AG04450 (cell line): ENCODE measurements at regions not wholly inside any gene's neighbourhood (a gene's known extent, or its start where the extent isn't known, plus 50 kb on each side); places are given as distances from the start of the nearest gene placed in this dataset.

Source experiments
- CTCF ChIA-PET: fragments of 300-600, 350-600 bp; formaldehyde crosslinking; extraction: SDS; loops from one replicate; lab custom pipeline; 2022; ENCODE audit warnings: antibody characterized with exemption, inconsistent platforms; lab: Charles Lee
- POLR2A ChIA-PET: fragments of 350-600 bp; formaldehyde crosslinking; extraction: SDS; loops from one replicate; lab custom pipeline; 2021; ENCODE audit warnings: antibody characterized with exemption, inconsistent platforms; lab: Yijun Ruan, JAX
- DNase-seq: peaks from one replicate; pipeline ENCODE4 v3.0.0-alpha.2; 2011; ENCODE audit warnings: low read depth, low spot score
- H3K27ac ChIP-seq: one replicate; pipeline ENCODE4 v1.5.1; 2012; ENCODE audit warnings: low read depth, low read length, control low read depth
- H3K27me3 ChIP-seq: one replicate; pipeline ENCODE4 v1.6.0; 2012; ENCODE audit warnings: low read length; ENCODE audit not compliant: control insufficient read depth, insufficient read depth
- H3K4me3 ChIP-seq: 2 replicates; pipeline ENCODE4 v1.5.1; 2011; ENCODE audit warnings: mild to moderate bottlenecking, low read depth, low read length, control low read depth
- H3K9me3 ChIP-seq: 2 replicates; pipeline ENCODE4 v1.5.1; 2012; ENCODE audit warnings: low read length; ENCODE audit not compliant: control insufficient read depth, insufficient read depth
- TF ChIP-seq, protein P1 (sequence below): IDR thresholded peaks from 2 replicates; pipeline ENCODE4 v1.5.1; 2011; ENCODE audit warnings: low read depth, low read length, control low read depth, inconsistent platforms

DNA sequence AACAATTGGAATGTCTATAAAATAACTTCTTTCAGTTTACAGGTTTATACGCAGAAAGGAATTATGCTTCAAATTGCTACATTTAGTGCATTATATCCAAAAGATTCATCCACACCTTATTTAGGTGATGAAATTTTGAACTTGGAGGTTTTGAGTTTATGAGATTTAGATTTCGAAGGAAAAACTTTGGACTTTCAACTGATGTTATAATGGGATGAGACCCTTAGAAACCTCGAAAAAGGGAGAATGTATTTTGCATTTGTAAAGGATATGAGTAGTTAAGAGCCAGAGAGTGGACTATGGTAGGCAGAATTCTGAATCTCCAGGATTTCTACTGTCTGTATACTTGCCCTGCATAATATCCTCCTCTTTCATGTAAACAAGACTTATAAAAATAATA lies 851.6 kb upstream of the MGAT4C start:
- Histone ChIP-seq H3K27ac (no peak overlapping the region), H3K9me3 (no peaks in the 10 kb centered on the region), H3K4me3 (no peak overlapping the region), H3K27me3 (no peaks in the 10 kb centered on the region)
- ChIA-PET CTCF (no interaction called here), POLR2A (no interaction called here)
- TF ChIP-seq, protein P1, sequence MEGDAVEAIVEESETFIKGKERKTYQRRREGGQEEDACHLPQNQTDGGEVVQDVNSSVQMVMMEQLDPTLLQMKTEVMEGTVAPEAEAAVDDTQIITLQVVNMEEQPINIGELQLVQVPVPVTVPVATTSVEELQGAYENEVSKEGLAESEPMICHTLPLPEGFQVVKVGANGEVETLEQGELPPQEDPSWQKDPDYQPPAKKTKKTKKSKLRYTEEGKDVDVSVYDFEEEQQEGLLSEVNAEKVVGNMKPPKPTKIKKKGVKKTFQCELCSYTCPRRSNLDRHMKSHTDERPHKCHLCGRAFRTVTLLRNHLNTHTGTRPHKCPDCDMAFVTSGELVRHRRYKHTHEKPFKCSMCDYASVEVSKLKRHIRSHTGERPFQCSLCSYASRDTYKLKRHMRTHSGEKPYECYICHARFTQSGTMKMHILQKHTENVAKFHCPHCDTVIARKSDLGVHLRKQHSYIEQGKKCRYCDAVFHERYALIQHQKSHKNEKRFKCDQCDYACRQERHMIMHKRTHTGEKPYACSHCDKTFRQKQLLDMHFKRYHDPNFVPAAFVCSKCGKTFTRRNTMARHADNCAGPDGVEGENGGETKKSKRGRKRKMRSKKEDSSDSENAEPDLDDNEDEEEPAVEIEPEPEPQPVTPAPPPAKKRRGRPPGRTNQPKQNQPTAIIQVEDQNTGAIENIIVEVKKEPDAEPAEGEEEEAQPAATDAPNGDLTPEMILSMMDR = no peak
- DNase-seq = no peak

DNA sequence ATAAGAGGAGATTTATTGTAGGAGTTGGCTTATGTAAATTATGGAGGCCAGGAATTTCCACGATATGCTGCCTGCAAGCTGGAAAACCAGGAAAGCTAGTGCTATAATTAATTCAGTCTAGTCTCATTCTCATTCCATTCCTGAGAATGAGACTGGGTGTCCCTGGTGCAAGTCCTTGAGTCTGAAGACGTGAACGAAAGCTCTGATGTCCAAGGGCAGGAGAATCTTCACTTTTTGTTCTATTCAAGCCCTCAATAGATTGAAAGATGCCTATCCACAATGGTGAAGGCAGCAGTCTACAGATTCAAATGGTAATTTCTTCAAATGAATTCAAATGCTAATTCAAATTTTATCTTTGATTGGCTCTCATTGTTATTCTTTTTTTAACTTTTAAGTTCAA lies 851.1 kb upstream of the MGAT4C start:
- no peaks in the 10 kb centered on the region for H3K27me3 ChIP-seq
- ChIA-PET POLR2A (no interaction called here), CTCF (no interaction called here)
- TF ChIP-seq, protein P1 = no peak
- H3K27ac ChIP-seq = no peak overlapping the region
- H3K9me3 ChIP-seq = no peaks in the 10 kb centered on the region
- H3K4me3 ChIP-seq = no peak overlapping the region
- DNase-seq = no peak

DNA sequence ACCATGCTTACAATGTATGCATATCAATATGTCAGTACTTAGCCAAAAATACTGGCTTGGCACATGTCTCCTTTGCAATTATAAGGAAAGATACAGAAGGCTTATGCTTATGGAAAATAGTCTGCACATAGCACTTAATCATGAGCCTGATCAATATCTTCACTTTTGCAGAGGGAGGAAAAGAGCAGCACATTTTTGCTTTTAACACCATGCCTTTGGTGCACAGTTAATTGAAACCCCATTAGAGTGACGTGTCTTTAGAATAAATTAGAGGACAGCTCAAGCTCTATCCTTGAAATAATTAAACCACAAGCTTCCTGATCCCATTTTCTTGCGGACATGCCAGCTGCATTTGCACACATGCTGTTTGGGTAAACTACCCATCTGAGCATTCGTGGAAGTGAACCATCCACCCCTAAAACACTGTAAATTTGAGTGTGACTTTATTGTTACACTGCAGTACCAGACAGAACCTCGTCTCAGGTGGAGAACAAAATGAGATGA lies 839.9 kb upstream of the MGAT4C start:
- TF ChIP-seq, protein P1 = no peak
- ChIA-PET CTCF (interaction anchor here (0.7 kb wide), 2 partner anchors 628 to 869 kb away, joined by 6 to 7 read pairs; no protein-coding TSS in a partner anchor), POLR2A (no interaction called here)
- no peak overlapping the region for H3K4me3 ChIP-seq
- peaks cover 3% of the 10 kb centered on the region; the same call in 1 of the 2 replicates for H3K9me3 ChIP-seq
- no peak overlapping the region for H3K27ac ChIP-seq
- H3K27me3 ChIP-seq = no peaks in the 10 kb centered on the region
- DNase-seq = no peak

DNA sequence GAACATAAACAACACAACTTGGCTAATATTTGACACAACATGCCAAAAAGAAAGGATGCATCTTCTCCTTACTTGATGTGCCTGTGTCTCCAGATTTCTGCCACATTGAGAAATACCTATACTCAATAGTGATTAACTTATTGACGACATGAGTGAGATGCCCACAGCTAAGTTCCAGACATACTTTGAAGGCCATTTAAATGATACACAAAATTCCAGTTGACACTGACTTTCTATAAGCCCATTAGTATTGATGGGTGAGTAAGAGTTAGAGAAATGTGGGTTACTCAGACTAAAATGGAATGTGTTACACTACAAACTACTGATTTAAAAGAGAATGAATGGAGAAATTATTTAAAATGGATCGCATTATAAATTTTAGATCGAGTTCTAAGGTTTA lies 838.2 kb upstream of the MGAT4C start:
- TF ChIP-seq, protein P1 = no peak
- CTCF ChIA-PET = no interaction called here
- H3K9me3 ChIP-seq = peaks cover 3% of the 10 kb centered on the region; the same call in 1 of the 2 replicates
- H3K27me3 ChIP-seq = no peaks in the 10 kb centered on the region
- H3K27ac ChIP-seq = no peak overlapping the region
- POLR2A ChIA-PET = no interaction called here
- H3K4me3 ChIP-seq = no peak overlapping the region
- no peak for DNase-seq

DNA sequence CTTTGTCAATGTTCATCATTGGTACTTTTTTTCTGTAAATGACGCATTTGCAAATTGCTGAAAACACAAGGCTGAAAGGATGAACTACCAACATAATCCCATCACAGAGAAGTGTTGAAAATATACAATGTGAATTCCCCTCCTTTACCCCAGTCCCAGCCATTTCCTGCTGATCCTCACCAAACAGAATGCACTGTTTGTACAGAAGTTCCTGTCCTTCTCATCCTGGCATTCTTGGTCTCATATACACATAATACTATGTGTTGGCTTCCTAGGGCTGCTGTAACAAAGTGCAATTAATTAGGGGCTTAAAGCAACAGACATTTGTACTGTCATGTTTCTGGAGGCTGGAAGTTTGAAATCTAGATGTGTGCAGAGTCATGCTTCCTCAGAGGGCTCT lies 836.2 kb upstream of the MGAT4C start:
- no peaks in the 10 kb centered on the region for H3K9me3 ChIP-seq
- no peak overlapping the region for H3K4me3 ChIP-seq
- POLR2A ChIA-PET = no interaction called here
- no peak for DNase-seq
- no peaks in the 10 kb centered on the region for H3K27me3 ChIP-seq
- TF ChIP-seq, protein P1 = no peak
- H3K27ac ChIP-seq = no peak overlapping the region
- CTCF ChIA-PET = no interaction called here
